PFSK-1 (cell line): ENCODE measurements at regions not wholly inside any gene's neighbourhood (a gene's known extent, or its start where the extent isn't known, plus 50 kb on each side); places are given as distances from the start of the nearest gene placed in this dataset.

Experiments
- FOXP2 ChIP-seq: optimal IDR thresholded peaks from 2 replicates; pipeline ENCODE3; 2011; ENCODE audit warnings: borderline replicate concordance, control low read depth, inconsistent platforms; ENCODE audit not compliant: insufficient read depth; ENCODE audit errors: extremely low read length, extremely low read depth
- POLR2AphosphoS5 ChIP-seq: IDR thresholded peaks from 2 replicates; pipeline ENCODE4 v1.6.1; 2012; ENCODE audit warnings: low read depth, mild to moderate bottlenecking, control low read depth, low read length, moderate library complexity
- SIN3A ChIP-seq: IDR thresholded peaks from 2 replicates; pipeline ENCODE4 v1.6.1; 2012; ENCODE audit warnings: mild to moderate bottlenecking, low read length, moderate library complexity, borderline replicate concordance; ENCODE audit not compliant: insufficient read depth
- TAF1 ChIP-seq: IDR thresholded peaks from 2 replicates; pipeline ENCODE4 v1.6.1; 2012; ENCODE audit warnings: low read length, control low read depth, borderline replicate concordance; ENCODE audit not compliant: insufficient read depth
- TF ChIP-seq, protein P1 (sequence below), 2 experiments: IDR thresholded peaks; 2 replicates each; pipeline versions ENCODE4 v1.6.1 to v1.8.0; 2011 to 2012; ENCODE audit warnings: low read depth in 2 of 2, low read length in 2 of 2, control low read depth in 1 of 2, inconsistent platforms in 1 of 2, mild to moderate bottlenecking in 1 of 2, moderate library complexity in 1 of 2; ENCODE audit not compliant: insufficient read depth in 1 of 2

- no peak for TF ChIP-seq TAF1
- TF ChIP-seq, protein P1, sequence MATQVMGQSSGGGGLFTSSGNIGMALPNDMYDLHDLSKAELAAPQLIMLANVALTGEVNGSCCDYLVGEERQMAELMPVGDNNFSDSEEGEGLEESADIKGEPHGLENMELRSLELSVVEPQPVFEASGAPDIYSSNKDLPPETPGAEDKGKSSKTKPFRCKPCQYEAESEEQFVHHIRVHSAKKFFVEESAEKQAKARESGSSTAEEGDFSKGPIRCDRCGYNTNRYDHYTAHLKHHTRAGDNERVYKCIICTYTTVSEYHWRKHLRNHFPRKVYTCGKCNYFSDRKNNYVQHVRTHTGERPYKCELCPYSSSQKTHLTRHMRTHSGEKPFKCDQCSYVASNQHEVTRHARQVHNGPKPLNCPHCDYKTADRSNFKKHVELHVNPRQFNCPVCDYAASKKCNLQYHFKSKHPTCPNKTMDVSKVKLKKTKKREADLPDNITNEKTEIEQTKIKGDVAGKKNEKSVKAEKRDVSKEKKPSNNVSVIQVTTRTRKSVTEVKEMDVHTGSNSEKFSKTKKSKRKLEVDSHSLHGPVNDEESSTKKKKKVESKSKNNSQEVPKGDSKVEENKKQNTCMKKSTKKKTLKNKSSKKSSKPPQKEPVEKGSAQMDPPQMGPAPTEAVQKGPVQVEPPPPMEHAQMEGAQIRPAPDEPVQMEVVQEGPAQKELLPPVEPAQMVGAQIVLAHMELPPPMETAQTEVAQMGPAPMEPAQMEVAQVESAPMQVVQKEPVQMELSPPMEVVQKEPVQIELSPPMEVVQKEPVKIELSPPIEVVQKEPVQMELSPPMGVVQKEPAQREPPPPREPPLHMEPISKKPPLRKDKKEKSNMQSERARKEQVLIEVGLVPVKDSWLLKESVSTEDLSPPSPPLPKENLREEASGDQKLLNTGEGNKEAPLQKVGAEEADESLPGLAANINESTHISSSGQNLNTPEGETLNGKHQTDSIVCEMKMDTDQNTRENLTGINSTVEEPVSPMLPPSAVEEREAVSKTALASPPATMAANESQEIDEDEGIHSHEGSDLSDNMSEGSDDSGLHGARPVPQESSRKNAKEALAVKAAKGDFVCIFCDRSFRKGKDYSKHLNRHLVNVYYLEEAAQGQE (IDR thresholded peaks at IDR 0.05; ENCODE audit: insufficient read depth in 1 of 2, low read depth in 2 of 2, low read length in 2 of 2) = no peak
- no peak for TF ChIP-seq FOXP2
- TF ChIP-seq POLR2AphosphoS5 = no peak
- TF ChIP-seq SIN3A = no peak
Observed at GRCh38 chr14:98119739-98120138, 1152.3 kb downstream of the BCL11B start.

DNA sequence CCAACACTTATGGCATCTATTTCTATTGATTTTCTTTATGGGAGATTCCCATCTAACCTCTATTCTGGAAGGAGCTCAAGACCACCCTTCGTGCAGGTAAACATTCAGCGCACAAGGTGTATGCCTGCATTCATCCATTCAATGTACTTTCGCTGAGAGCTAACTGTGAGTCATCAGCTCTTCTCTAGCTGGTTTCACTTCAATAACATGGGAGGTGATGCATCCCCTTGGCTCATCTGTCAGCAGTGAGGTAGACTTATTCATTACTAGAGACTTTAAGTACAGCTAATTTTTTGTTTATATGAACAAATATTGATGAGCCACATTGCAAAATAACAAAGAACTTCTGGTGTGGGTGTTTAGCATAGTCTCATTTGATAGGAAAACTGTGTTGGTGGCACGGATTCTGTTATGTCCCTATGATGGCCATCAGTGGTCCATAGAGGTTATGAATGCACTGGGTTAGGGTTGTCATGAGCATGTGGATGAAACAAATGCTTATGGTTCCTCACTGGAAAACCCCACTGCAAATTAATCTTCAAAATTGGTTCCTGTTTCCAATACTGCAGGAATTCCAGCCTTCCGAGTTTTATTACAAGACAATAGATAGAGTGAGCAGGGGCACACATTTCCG is 1151.0 kb downstream of the BCL11B start:
- TF ChIP-seq POLR2AphosphoS5 = no peak
- TF ChIP-seq TAF1 = no peak
- TF ChIP-seq, protein P1 (IDR thresholded peaks at IDR 0.05; ENCODE audit: insufficient read depth in 1 of 2, low read depth in 2 of 2, low read length in 2 of 2) = no peak
- no peak for TF ChIP-seq SIN3A
- TF ChIP-seq FOXP2 = no peak

DNA sequence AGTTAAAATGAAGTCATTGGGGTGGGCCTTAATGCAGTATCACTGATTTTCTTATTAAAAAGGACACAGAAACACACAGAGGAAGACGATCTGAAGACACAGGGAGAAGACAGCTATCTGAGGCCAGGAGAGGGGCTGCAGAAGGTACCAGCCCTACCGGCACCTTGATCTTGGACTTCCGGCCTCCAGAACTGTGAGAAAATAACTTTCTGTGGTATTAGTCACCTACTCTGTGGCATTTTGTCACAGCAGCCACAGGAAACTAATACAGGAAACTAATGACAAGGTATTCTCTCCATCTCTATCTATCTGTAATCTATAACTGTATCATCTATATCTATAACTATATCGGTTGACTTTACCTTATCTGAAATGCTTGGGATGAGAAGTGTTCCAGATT is 1149.5 kb downstream of the BCL11B start:
- TF ChIP-seq TAF1 = no peak
- TF ChIP-seq, protein P1 (IDR thresholded peaks at IDR 0.05; ENCODE audit: insufficient read depth in 1 of 2, low read depth in 2 of 2, low read length in 2 of 2) = no peak
- no peak for TF ChIP-seq FOXP2
- no peak for TF ChIP-seq POLR2AphosphoS5
- no peak for TF ChIP-seq SIN3A

- no peak for TF ChIP-seq FOXP2
Observed at GRCh38 chr14:98130691-98131090, 1141.3 kb downstream of the BCL11B start.

DNA sequence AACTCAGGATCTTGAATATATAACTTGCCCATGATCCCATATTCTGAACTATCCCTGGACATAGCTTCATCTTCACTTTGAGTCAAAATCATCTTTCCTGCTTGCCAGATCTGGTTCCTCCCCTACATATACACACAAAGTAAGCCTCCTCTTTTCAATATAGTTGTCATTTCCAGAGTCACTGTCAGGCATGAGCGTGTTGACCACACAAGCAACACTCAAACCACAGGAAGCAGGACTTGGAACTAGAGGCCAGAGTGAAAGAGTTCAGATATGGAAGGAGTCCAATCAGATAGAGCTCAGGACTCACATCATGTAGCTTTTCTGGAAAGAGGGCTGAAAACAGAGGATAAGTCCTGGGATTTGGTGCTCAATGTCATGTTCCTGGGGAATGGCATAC is 1140.6 kb downstream of the BCL11B start:
- TF ChIP-seq TAF1 (no peak), POLR2AphosphoS5 (no peak), FOXP2 (no peak), SIN3A (no peak)
- TF ChIP-seq, protein P1 (IDR thresholded peaks at IDR 0.05; ENCODE audit: insufficient read depth in 1 of 2, low read depth in 2 of 2, low read length in 2 of 2) = no peak
